HepG2 (cell line): ENCODE measurements at regions not wholly inside any gene's neighbourhood (a gene's known extent, or its start where the extent isn't known, plus 50 kb on each side); places are given as distances from the start of the nearest gene placed in this dataset.

Source experiments
- ATAC-seq: fragments of 200-7000 bp; cut with Tn5 transposase; 3 replicates; pipeline ENCODE4 v1.9.1; 2020; ENCODE audit warnings: mild to moderate bottlenecking, moderate library complexity
- BruUV-seq: library from RNA; stranded (reverse); fragments of 400-500 nt; replicated peaks from 2 replicates; lab custom pipeline; 2021; lab: Mats Ljungman, UMichigan
- CTCF ChIA-PET: fragments of 300-600 bp; formaldehyde crosslinking; extraction: SDS; loops from one replicate; lab custom pipeline; 2021; ENCODE audit warnings: low total read pairs, inconsistent platforms, low intra/inter-chr PET ratio; lab: Yijun Ruan, JAX
- POLR2A ChIA-PET: fragments of 350-600 bp; sonication (Branson Sonifier 250); formaldehyde crosslinking; loops from one replicate; lab custom pipeline; 2020; ENCODE audit warnings: antibody characterized with exemption, inconsistent platforms; lab: Yijun Ruan, JAX
- DNase-seq: peaks from one replicate; pipeline ENCODE4 v3.0.0-alpha.2; 2015; ENCODE audit warnings: low spot score
- FAIRE-seq: peaks from 3 replicates; lab custom pipeline; 2011; peaks lifted over from hg19 to GRCh38; lab: Jason Lieb, UNC
- H2AFZ ChIP-seq: one replicate; pipeline ENCODE4 v1.6.1; 2011; ENCODE audit warnings: low read length, inconsistent platforms
- H3K27ac ChIP-seq: fragments of 300-600 bp; 3 replicates; pipeline ENCODE4 v1.8.0; 2011; ENCODE audit warnings: mixed run types, mild to moderate bottlenecking, mixed read lengths, low read length, inconsistent platforms; ENCODE audit not compliant: insufficient read depth; ENCODE audit errors: extremely low read length
- H3K27me3 ChIP-seq, 2 experiments: fragments of 200-600 bp in 1 of 2; 2 replicates in 1 of 2; 3 replicates in 1 of 2; pipeline versions ENCODE4 v1.6.0 to v1.8.0; 2011; ENCODE audit warnings: low read length in 2 of 2, mild to moderate bottlenecking in 2 of 2, moderate library complexity in 2 of 2, inconsistent platforms in 1 of 2; ENCODE audit not compliant: insufficient read depth in 2 of 2, control insufficient read depth in 1 of 2
- H3K36me3 ChIP-seq, 2 experiments: fragments of 200-600 bp in 1 of 2; replicated peaks in 1 of 2; 2 replicates in 1 of 2; 3 replicates in 1 of 2; pipeline versions ENCODE4 v1.5.1 to v1.8.0; 2011; ENCODE audit warnings: low read length in 2 of 2, inconsistent platforms in 1 of 2; ENCODE audit not compliant: insufficient read depth in 2 of 2, control insufficient read depth in 1 of 2
- H3K4me1 ChIP-seq: 2 replicates; pipeline ENCODE4 v1.5.1; 2012; ENCODE audit warnings: low read length, inconsistent platforms; ENCODE audit not compliant: insufficient read depth
- H3K4me2 ChIP-seq: 2 replicates; pipeline ENCODE4 v1.6.0; 2011; ENCODE audit warnings: low read depth, low read length, inconsistent platforms
- H3K4me3 ChIP-seq, 3 experiments: fragments of 200-600 bp in 1 of 3; sonication (generic), shearing (Covaris generic) in 1 of 3; replicated peaks in 1 of 3; 2 replicates each; pipeline ENCODE4 v1.5.1; 2011 to 2016; ENCODE audit warnings: low read length in 3 of 3, inconsistent platforms in 2 of 3, low read depth in 2 of 3, mild to moderate bottlenecking in 2 of 3, control low read depth in 1 of 3, mixed read lengths in 1 of 3; ENCODE audit not compliant: insufficient read depth in 1 of 3
- H3K79me2 ChIP-seq: one replicate; pipeline ENCODE4 v1.6.1; 2011; ENCODE audit warnings: low read length, inconsistent platforms; ENCODE audit not compliant: insufficient read depth
- H3K9ac ChIP-seq: 2 replicates; pipeline ENCODE4 v1.6.0; 2011; ENCODE audit warnings: mild to moderate bottlenecking, low read depth, low read length, inconsistent platforms; ENCODE audit not compliant: insufficient read depth
- H3K9me3 ChIP-seq: 2 replicates; pipeline ENCODE4 v1.5.1; 2012; ENCODE audit warnings: mild to moderate bottlenecking, low read length
- H4K20me1 ChIP-seq: 2 replicates; pipeline ENCODE4 v1.6.0; 2011; ENCODE audit warnings: inconsistent platforms, mild to moderate bottlenecking, low read length, moderate library complexity; ENCODE audit not compliant: insufficient read depth
- CREM ChIP-seq, 2 experiments: sonication (generic) in 1 of 2; formaldehyde crosslinking in 1 of 2; IDR thresholded peaks; 2 replicates each; pipeline versions ENCODE4 v1.4.0 to v1.6.1; 2016 to 2020; ENCODE audit warnings: antibody characterized with exemption in 1 of 2, mild to moderate bottlenecking in 1 of 2, missing genetic modification reagents in 1 of 2
- FOXA1 ChIP-seq, 2 experiments: fragments of 450-650 bp in 1 of 2; sonication (generic) in 1 of 2; formaldehyde crosslinking in 1 of 2; IDR thresholded peaks; 2 replicates each; pipeline versions ENCODE4 v1.4.0 to v1.6.1; 2016 to 2020; ENCODE audit warnings: missing genetic modification reagents in 1 of 2
- FOXK1 ChIP-seq: sonication (generic); formaldehyde crosslinking; IDR thresholded peaks from 2 replicates; pipeline ENCODE4 v1.4.0; 2020; ENCODE audit warnings: low read depth, missing genetic modification reagents, borderline replicate concordance
- FOXK2 ChIP-seq: fragments of 450-650 bp; IDR thresholded peaks from 2 replicates; pipeline ENCODE4 v1.6.1; 2016
- HNRNPLL ChIP-seq: fragments of 200-400 bp; formaldehyde crosslinking; IDR thresholded peaks from 2 replicates; pipeline ENCODE4 v1.6.1; 2017; ENCODE audit warnings: mild to moderate bottlenecking, low read depth, low read length; ENCODE audit not compliant: poor library complexity, severe bottlenecking
- ISL2 ChIP-seq: sonication (generic); formaldehyde crosslinking; IDR thresholded peaks from 2 replicates; pipeline ENCODE4 v1.5.0; 2020; ENCODE audit warnings: missing genetic modification reagents
- KDM6A ChIP-seq: IDR thresholded peaks from 2 replicates; pipeline ENCODE4 v1.6.1; 2016; ENCODE audit warnings: low read depth
- MZF1 ChIP-seq: sonication (generic); formaldehyde crosslinking; IDR thresholded peaks from 2 replicates; pipeline ENCODE4 v1.8.1; 2023; ENCODE audit warnings: mild to moderate bottlenecking, missing genetic modification reagents, borderline replicate concordance
- RFX3 ChIP-seq: IDR thresholded peaks from 2 replicates; pipeline ENCODE4 v1.6.1; 2016; ENCODE audit warnings: missing biosample characterization, missing genetic modification reagents
- RNF219 ChIP-seq: sonication (generic); formaldehyde crosslinking; IDR thresholded peaks from 2 replicates; pipeline ENCODE4 v1.5.0; 2020; ENCODE audit warnings: mild to moderate bottlenecking, missing genetic modification reagents
- SMARCC2 ChIP-seq: fragments of 450-650 bp; IDR thresholded peaks from 2 replicates; pipeline ENCODE4 v1.6.1; 2017; ENCODE audit warnings: antibody characterized with exemption, mild to moderate bottlenecking
- YEATS4 ChIP-seq: sonication (generic); formaldehyde crosslinking; IDR thresholded peaks from 2 replicates; pipeline ENCODE4 v1.4.0; 2020; ENCODE audit warnings: missing genetic modification reagents, borderline replicate concordance
- ZNF432 ChIP-seq: sonication (generic); formaldehyde crosslinking; IDR thresholded peaks from 2 replicates; pipeline ENCODE4 v1.5.0; 2020; ENCODE audit warnings: missing genetic modification reagents, mild to moderate bottlenecking, borderline replicate concordance
- ZNF629 ChIP-seq: sonication (generic); formaldehyde crosslinking; conservative IDR thresholded peaks from 2 replicates; pipeline ENCODE4 v1.5.0; 2020; ENCODE audit warnings: missing genetic modification reagents
- WGBS: methylation state at CpG from one replicate; pipeline ENCODE4 v1.1.6; 2017; ENCODE audit warnings: low lambda C conversion rate; 5-methylcytosine and 5-hydroxymethylcytosine counted together
- in situ Hi-C: cut with HindIII; loops from 2 replicates; pipeline ENCODE4 v1.10.0; 2017; ENCODE audit warnings: low pct_unique_long_range_greater_than_20kb; ENCODE audit not compliant: extremely low pct_ligation_motif_present
- intact Hi-C: fragments of 100-400 bp; cut with micrococcal nuclease; formaldehyde crosslinking; loops from one replicate; pipeline ENCODE4 v1.10.0; 2022; ENCODE audit not compliant: unreplicated experiment

- H3K36me3 ChIP-seq = no peaks in the 10 kb centered on the region
Observed at GRCh38 chr20:60529149-60529548, 570.9 kb downstream of the CDH26 start.

More at GRCh38 chr20:60529149-60529548, 570.9 kb downstream of the CDH26 start:
- TF ChIP-seq FOXK1 (no peak), YEATS4 (CRISPR knock-in tag) (no peak), ZNF629 (no peak), MZF1 (CRISPR knock-in tag) (no peak), RNF219 (CRISPR knock-in tag) (no peak), HNRNPLL (no peak), ISL2 (no peak), RFX3 (CRISPR knock-in tag) (no peak), SMARCC2 (no peak), CREM (IDR thresholded peaks at IDR 0.05) (no peak), CREM (CRISPR knock-in tag; IDR thresholded peaks at IDR 0.05) (no peak), FOXA1 (IDR thresholded peaks at IDR 0.05) (no peak), FOXA1 (CRISPR knock-in tag; IDR thresholded peaks at IDR 0.05) (no peak), ZNF432 (no peak), KDM6A (CRISPR knock-in tag) (no peak), FOXK2 (no peak)
- FAIRE-seq = no peak
- POLR2A ChIA-PET = no interaction called here
- intact Hi-C loops (no loop called here), in situ Hi-C loops (no loop called here)
- Histone ChIP-seq H3K27ac (no peak overlapping the region), H3K9ac (no peak overlapping the region), H2AFZ (no peak overlapping the region), H3K4me2 (no peak overlapping the region), H3K79me2 (no peaks in the 10 kb centered on the region), H3K9me3 (peaks cover 87% of the 10 kb centered on the region), H3K27me3 (no peaks in the 10 kb centered on the region), H4K20me1 (no peaks in the 10 kb centered on the region), H3K4me3 (no peak overlapping the region), H3K4me1 (no peaks in the 10 kb centered on the region)
- no peak for DNase-seq
- CTCF ChIA-PET = no interaction called here
- no peak for ATAC-seq
- BruUV-seq = no TSS peak
- whole genome bisulfite sequencing = under 1% methylated on average over 5 of the region's 5 CpGs
